GM19468 (cell line): ENCODE measurements at regions not wholly inside any gene's neighbourhood (a gene's known extent, or its start where the extent isn't known, plus 50 kb on each side); places are given as distances from the start of the nearest gene placed in this dataset.
A peak's percentile ranks its signal among the peaks of the same experiment; 100 is the strongest.
"Not testable (repeated sequence)": the region's sequence is repeated elsewhere in the genome, so short reads cannot be mapped to it uniquely, and the experiment has no call there.

Experiments used
- ATAC-seq: cut with Tn5 transposase; IDR thresholded peaks from one replicate; pipeline ENCODE4 v1.9.1; 2021; ENCODE audit warnings: mild to moderate bottlenecking, moderate library complexity, moderate number of reproducible peaks; ENCODE audit not compliant: unreplicated experiment; ENCODE audit errors: extremely low read depth

DNA sequence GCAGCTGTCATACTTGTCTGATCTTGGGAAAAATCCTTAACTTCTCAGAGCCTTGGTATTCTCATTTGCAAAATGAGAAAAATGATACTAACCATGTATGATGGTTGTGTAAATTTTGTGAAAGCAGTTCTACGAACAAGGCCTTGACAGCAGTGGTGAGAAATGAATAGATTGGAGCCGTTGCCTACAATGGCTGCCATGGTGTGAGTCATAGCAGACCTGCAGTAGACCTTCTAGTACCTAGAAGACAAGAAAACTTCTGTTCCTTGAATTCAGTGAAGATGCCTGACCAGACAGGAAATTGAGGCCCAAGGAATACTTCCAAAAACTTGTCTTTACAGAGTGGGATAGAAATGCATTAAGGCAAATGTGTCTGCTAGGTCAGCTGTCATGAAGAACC is 338.9 kb downstream of the QKI start:
- ATAC-seq: no peak

DNA sequence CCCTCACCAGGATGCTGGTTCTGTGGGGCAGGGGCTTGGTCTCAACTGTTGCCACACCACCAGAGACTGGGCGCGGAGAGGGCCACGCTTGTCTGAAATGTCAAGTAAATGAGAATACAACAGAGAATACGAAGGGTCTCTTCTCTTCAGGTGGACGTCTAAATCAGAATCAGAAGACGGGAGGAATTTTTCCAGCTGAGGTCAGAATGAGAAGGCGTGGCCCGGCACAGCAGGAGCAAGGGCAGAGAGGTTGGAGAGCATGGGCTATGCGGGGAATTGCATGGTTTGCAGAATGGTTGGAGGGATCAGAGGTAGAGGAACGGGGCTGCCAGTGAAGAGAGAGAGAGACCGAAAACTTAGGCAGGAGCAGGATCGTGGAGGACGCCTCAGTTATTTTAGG is 337.9 kb downstream of the QKI start:
- no peak for ATAC-seq

DNA sequence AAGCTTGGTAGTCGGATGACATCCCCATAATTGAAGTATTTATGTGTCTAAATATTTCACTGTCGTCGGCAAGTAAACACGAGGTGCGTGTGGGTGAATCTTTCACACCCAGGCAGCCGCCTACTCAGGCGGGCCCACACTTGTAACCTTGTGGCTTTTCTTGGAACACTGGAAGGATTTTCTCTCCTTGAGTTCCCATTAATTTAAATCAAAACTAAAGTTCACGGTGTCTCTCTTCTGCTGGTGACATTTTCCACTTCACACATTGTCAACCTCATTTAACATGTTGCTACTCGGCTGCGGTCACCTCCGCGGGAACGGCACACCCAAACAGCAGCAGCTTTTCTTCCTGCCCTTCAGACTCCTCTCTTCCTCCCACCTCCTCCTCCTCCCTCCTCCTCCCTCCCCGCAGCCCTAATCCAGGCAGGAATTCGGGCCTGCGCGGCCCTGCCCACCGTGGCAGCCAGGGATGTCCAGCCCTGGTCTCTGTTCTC is 336.6 kb downstream of the QKI start:
- ATAC-seq: no peak

DNA sequence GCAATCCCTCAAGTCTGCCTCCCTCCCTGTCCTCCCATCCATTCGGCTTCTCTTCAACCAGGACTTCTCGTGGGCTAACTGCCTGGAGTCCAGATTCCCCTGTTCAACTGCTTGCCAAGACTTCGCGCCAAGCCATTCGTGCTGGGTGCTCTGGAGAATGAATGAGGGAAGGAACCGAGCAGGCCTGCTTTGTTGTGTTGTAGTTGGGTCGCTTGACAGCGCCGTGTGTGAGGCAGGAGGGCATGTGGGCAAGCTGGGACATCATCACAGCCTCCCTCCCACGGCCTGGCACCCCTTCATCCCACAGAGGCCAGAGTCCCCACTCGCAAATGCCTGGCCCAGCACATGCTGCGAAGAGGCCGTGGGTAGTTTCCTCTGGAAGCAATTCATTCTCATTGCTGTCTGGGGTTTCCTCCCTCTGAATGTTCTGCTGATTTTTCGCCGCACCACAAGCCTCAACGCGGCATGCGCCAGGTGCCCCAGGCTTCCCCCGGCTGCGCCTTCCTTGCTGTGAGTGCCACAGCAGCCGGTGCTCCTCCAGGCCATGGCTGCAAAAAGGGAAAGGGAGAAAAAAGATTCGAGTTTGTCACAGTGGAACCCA is 336.0 kb downstream of the QKI start:
- no peak for ATAC-seq

DNA sequence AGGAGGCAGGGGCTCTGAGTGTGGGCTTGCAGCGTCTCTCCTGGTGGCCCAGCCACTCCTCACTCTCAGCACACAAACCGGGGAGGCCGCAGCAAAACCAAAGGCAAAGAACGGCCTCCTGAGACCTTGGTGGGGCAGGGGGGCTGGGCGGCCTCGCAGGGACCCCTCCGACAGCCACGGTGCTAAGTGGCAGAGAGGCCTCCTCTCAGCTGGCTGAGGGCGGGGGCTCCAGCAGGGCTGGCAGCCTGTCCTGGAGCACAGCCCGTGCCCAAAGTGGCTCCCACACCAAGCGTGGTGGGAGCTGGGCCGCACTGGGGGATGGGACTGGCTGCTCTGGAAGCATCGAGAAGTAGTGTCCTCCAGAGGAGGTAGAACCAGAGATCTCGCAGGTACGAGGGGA is 334.4 kb downstream of the QKI start:
- no peak for ATAC-seq

DNA sequence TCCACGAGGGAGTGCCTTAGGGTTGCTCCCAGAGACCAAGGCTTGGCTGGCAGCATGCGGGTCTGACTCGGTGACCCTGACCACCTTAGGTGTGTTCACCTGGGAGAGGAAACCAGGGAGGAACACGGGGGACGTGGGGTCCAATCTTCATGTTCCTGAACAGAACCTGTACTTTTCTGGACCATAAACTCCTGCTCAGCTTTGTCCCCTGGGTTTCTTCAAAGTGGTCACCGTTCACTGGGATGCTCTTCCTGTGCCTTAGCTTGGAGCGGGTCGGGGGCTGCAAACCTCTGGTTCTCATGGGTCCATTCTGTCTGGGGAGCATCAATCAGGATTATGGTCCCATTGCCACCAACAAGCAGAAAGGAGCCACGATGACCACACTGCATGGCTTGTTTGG is 333.5 kb downstream of the QKI start:
- ATAC-seq: no peak

DNA sequence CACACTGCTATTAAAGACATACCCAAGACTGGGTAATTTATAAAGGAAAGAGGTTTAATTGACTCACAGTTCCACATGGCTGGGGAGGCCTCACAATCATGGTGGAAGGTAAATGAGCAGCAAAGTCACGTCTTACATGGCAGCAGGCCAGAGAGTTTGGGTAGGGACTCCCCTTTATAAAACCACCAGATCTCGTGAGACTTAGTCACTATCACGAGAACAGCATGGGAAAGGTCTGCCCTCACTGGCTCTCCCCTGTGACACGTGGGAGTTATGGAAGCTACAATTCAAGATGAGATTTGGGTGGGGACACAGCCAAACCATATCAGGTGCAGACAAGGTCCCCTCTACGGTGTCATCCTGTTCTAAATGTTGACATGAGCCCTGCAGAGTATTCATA is 332.5 kb downstream of the QKI start:
- not testable (repeated sequence) for ATAC-seq

DNA sequence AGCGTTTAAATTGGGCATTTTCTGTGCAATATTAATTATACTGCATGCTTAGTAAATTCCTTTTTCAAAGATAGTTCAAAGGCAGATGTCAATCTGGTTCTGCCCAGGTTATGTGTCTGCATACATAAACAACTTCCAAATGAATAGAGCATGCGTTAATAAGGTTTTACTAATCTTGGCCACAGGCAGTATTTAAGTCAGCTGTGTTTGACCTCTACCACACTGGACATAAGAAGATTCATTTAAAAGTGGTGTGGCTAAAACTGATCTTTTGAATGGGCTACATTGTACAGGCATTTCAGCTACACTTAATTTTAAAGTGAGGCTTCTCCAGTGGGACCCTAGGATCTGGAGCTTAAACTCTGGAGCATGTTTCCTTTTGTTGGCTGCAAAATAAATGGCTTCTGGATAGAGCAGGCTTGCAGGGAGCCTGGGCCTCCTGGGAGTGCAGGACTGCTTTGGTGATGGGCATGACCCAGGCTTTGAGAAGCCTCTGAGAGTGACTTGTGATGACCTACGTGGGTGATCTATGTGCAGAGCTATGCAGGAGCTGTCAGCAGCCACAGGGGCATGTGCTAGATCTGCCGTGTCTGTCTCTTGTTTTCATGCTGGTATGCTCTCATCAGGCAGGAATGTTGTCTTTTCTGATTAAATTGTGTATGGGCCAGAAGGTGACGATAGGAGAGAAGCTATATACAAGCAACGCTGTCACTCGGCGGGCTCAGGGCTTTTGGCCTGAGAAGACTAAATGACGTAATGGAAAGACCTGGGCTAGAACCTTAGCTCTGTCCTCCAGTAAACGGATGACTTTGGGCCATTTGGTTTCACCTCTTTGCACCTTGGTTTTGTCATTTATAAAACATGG is 331.2 kb downstream of the QKI start:
- ATAC-seq: no peak

DNA sequence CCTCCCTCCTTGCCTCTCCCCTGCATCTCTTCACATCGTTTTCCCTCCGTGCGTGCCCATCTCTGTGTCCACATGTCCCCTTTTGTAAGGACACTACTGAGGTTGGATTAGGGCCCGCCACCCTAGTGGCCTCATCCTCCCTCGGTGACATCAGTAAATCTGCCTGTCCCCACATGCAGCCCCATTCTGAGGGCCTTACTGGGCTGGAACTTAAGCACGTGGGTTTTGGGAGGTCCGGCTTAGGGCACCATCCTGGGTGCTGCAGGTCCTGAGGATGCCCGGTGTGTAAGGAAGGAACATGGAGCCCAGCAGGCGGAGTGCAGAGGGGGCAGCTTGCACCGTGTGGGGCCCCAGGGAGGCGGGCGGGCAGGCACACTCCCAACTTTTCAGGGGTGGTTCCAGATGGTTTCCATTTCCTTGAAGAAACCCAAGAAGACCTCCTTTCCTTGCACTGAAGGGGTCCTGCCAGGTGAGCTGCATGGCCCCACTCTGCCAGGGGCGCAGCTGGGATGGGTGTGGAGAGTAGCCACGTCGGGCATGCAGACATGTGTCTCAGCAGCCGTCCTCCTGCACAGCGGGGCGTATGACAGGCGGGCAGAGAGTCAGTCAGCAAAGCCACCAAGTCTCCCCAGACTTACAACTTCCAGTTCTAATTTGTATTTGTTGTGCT is 329.9 kb downstream of the QKI start:
- ATAC-seq: no peak

DNA sequence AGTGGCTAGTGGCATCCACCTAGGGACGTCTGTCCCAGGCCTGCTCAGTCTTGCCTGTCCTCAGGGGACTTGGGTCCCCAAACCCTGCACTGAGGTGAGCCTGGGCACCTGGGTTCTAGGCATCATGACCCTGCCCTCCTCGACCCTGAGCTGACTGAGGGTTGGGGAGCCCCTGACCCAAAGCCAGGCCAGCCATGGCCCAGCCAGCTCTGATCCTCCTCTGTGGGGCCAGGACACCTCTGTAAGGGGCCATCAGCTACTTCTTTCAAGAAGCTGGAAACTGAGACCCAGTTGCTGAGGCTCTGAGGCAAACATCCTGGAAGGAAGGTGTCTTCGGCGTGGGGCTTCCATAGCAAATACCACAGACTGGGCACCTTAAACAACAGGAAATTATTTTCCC is 329.3 kb downstream of the QKI start:
- no peak for ATAC-seq

DNA sequence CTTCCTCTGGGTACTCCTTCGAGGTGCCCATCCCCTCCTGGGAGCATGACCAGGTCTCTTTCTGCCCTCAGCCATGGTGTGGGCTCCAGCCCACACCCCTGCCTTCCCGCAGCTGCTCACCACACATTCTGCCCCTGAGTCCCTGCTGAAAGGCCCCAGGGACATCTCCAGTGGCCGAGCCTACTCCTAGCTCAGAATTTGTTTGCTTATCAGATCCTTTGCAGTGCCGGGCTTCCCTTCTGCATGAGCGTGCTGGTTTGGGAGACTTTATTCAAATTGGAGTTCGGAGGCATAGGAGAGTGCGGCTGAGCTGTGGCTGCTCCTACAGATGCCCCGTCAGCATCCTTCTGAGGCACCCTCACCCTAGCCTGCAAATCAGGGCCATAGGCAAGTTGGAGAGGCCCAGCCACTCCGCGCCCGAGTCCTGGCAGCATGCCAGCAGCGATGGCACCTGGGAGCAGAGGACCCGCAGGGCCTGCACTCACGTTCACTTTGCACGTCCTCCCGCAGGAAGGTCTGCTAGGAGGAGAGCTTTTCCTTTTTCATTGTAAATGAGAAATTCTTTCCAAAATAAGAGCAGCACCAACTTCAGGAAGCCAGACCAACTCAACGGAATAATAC is 327.3 kb downstream of the QKI start:
- ATAC-seq: no peak

DNA sequence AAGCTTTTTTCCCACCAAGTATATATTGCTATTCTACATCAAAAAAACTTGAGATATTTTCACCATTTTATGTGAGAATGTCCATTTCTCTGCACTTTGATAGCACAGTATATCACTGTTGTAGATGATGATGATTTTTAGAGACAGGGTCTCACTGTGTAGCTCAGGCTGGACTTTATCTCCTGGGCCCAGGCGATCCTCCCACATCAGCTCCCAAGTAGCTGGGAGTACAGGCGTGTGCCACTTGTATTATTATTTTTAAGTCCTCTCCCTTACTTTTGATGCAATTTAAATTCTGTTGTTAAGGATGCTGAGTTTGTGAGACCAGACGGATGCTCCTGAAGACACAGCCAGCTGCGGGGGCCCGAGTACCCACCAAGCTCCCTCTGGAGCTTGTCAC is 326.8 kb downstream of the QKI start:
- no peak for ATAC-seq

DNA sequence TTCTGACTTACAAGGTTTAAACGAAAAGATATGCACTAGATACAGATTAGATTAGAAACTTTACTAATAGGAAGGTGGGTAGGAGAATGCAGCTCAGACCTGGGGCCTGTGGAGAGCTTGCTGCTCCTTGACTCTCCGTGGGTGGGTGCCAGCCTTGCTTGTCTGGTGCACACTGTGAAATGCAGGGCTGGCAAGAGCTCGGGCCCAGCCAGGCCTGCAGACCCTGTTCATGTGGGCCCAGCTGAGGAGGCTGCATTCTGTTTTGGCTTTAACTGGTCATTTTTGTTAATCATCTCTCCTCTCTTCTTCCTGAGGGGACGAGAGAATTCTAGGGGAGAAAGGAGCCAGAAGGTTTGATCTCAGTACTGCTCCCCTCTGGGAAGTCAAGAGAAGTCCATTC is 325.4 kb downstream of the QKI start:
- no peak for ATAC-seq

DNA sequence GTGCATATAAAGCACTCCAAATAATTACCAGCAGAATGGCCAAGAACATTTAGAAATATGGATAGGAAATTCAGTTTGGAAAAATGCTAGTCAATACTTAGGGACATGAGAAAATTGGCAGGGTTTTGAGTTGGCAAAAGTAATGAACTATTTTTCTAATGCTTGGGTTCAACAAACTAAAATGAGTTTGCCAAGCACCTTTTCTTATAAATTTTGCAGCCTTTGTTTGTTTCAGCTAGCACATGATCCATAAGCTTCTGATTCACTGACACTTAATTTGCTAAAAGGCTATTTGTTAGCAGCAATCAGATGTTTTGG is 324.8 kb downstream of the QKI start:
- ATAC-seq: no peak

DNA sequence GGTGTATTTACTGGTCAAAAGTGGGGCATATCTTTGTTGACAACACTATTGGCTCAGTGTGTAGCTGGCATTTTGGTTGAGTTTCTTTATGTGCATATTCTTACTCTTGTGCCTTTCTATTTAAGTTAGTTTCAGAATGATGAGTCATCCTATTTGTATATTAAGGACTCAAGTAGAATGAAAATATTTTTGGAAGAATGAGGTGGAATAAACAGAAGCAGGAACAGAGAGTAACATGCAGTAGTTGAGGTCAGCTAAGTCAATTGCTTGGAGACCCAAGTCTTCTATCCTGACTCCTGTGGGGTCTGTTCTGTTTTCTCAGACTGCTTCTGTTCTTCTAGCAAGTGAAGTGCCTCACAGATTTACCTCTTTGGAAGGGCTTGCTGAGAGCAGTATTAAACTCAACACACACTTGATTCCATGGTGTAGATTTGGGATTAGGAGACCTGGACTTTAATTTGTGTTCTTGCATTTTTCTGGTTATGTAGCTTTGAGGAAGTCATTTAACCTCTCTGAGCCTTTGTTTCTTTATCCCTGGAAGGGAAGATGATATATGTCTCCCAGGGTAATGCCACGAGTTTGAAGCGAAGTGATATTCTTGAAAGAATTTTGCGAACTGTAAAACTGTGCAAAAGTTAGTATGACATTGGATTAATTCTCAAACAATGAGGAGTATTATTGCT is 324.3 kb downstream of the QKI start:
- peak; percentile 32 for ATAC-seq

DNA sequence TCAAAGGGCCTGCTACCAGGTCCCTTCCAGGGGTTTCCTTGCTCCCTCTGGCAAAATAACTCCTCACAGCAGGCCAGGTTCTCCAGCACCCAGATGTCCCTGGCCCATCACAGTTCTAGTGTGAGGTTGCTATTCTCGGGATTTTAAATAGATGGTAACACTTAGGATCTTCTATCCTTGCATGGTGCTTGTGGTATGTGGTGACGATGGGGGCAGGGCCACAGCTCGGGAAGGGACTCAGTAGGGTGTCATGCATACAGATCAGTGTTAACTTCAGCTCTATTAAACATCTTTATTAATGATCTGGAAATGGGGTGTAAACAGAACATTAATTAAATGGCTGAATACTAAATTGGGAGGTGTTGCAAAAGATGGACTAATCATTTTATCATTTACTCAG is 323.8 kb downstream of the QKI start:
- ATAC-seq: no peak

DNA sequence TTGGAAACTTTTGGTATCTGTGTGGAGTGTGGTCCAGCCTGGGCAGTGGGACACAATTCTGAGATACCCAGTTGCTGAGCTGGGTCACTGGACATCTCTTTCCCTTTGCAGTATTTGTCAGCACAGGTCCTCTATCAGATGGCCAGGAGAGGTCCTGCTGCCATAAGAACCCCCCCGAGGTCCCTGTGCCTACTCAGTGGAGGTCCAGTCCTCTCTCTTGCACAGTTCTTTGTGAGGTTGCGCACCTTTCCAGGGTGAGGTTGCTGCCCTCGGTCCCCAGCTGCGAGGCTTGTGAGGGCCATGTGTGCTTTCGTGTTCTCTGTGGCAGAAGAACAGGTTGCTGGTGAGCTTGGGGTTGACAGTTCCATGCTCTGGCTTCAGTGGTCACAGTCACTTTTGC is 320.6 kb downstream of the QKI start:
- no peak for ATAC-seq

DNA sequence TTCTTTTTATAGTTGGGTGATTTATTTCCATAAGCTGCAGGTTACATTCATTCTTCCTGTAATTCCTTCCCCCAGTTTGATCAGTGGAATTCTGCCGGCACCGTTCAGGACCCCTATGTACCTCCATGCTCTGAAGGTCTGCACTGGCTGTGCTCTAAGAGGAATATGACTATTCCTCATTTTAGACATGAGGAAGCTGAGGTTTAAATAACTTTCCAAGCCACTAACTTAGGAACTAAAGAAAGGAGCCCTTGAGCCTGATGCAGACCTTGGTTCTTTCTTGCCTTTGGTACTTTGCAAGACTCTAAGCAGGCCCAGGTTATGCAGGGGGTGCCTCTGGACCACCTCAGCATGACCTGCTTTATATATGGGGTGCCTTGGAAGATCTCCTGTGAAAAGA is 318.5 kb downstream of the QKI start:
- no peak for ATAC-seq

DNA sequence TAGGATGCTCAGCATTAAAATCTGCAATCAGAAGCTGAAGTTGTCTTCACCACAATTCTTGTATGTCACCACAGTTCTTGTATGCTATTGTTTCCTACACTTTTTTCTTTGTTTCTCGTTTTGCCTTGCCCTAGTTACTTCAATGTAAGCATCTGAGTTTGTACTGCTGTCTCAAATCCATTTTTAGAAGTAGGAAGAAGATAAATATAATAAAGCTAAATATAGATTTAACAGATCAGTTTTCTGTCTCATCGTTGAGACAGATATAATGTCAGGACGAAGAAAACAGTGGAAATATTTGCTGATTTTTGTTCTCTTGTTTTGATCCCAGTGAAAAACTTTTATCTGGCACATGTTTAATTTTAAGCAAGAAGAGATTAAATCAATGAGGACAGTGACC is 318.0 kb downstream of the QKI start:
- no peak for ATAC-seq

DNA sequence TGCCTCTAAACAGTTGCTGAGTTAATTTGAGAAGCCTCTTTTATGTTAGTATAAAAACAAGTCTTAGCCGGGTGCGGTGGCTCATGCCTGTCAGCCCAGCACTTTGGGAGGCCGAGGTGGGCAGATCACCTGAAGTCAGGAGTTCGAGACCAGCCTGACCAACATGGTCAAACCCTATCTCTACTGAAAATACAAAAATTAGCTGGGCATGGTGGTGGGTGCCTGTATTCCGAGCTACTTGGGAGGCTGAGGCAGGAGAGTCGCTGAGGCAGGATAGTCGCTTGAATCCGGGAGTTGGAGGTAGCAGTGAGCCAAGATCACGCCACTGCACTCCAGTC is 317.5 kb downstream of the QKI start:
- not testable (repeated sequence) for ATAC-seq
